ENCODE measurements at regions not wholly inside any gene's neighbourhood (a gene's known extent, or its start where the extent isn't known, plus 50 kb on each side); places are given as distances from the start of the nearest gene placed in this dataset.

DNA sequence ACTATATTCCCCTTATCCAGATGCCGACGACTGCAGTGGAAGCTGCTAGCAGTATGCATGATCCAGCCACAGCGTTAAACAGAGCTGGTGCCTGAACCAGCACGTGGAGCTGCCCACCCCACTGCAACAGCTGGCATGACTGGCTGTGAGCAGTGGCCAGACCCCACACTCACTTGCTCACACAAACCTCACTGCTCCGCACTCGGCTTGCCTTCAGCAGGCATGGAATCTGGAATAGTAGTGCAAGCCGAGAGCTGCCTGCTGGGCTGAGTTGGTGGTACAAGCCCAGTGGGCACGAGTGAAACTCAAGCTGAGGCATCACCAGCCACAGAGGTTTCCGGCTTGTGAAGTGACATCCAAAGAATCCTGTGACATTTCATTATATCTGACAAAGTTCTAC, 1197.6 kb downstream of the FAM133A start:
- TF ChIP-seq EP300 (IDR thresholded peaks at IDR 0.05) (no peak), POLR2AphosphoS5 (IDR thresholded peaks at IDR 0.05) (no peak), POLR2A (IDR thresholded peaks at IDR 0.05; ENCODE audit: low read depth) (no peak)
- TF ChIP-seq, protein P1, sequence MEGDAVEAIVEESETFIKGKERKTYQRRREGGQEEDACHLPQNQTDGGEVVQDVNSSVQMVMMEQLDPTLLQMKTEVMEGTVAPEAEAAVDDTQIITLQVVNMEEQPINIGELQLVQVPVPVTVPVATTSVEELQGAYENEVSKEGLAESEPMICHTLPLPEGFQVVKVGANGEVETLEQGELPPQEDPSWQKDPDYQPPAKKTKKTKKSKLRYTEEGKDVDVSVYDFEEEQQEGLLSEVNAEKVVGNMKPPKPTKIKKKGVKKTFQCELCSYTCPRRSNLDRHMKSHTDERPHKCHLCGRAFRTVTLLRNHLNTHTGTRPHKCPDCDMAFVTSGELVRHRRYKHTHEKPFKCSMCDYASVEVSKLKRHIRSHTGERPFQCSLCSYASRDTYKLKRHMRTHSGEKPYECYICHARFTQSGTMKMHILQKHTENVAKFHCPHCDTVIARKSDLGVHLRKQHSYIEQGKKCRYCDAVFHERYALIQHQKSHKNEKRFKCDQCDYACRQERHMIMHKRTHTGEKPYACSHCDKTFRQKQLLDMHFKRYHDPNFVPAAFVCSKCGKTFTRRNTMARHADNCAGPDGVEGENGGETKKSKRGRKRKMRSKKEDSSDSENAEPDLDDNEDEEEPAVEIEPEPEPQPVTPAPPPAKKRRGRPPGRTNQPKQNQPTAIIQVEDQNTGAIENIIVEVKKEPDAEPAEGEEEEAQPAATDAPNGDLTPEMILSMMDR (IDR thresholded peaks at IDR 0.05) = no peak
